HCT116 (cell line): ENCODE measurements at regions not wholly inside any gene's neighbourhood (a gene's known extent, or its start where the extent isn't known, plus 50 kb on each side); places are given as distances from the start of the nearest gene placed in this dataset.

Experiments
- ATAC-seq: fragments of 200-7000 bp; cut with Tn5 transposase; 2 replicates; pipeline ENCODE4 v1.9.1; 2020; ENCODE audit warnings: mild to moderate bottlenecking, moderate library complexity
- BruUV-seq: library from RNA; stranded (reverse); fragments of 400-500 nt; replicated peaks from 2 replicates; lab custom pipeline; 2021; lab: Mats Ljungman, UMichigan
- CTCF ChIA-PET: fragments of 300-600 bp; sonication (Branson Sonifier 250); formaldehyde crosslinking; loops from one replicate; lab custom pipeline; 2021; ENCODE audit warnings: antibody characterized with exemption; lab: Charles Lee
- POLR2A ChIA-PET: fragments of 300-600, 350-600 bp; sonication (Branson Sonifier 250); formaldehyde crosslinking; loops from one replicate; lab custom pipeline; 2021; ENCODE audit warnings: antibody characterized with exemption; lab: Charles Lee
- RAD21 ChIA-PET, 2 experiments: fragments of 300-600 bp; sonication (Branson Sonifier 250); formaldehyde crosslinking; loops; one replicate each; lab custom pipeline; 2023; ENCODE audit warnings: low total read pairs in 2 of 2; ENCODE audit not compliant: uncharacterized antibody in 2 of 2, unreplicated experiment in 2 of 2, low non-redundant PET in 1 of 2; lab: Charles Lee
- DNase-seq: peaks from one replicate; pipeline ENCODE4 v3.0.0-alpha.2; 2010; ENCODE audit warnings: low read depth, low spot score
- H2AFZ ChIP-seq: fragments of 200-600 bp; shearing (Covaris generic), sonication (generic); 2 replicates; pipeline ENCODE4 v1.6.1; 2017; ENCODE audit warnings: low read depth, mixed run types, mixed read lengths, antibody characterized with exemption, low read length; ENCODE audit not compliant: poor library complexity, severe bottlenecking
- H3K27ac ChIP-seq: 2 replicates; pipeline ENCODE4 v1.5.1; 2012; ENCODE audit warnings: low read depth, low read length
- H3K27me3 ChIP-seq: fragments of 200-600 bp; sonication (generic); 2 replicates; pipeline ENCODE4 v1.6.1; 2016; ENCODE audit warnings: mixed run types, low read length, mixed read lengths; ENCODE audit not compliant: insufficient read depth
- H3K36me3 ChIP-seq, 2 experiments: fragments of 200-500 bp in 1 of 2; fragments of 200-600 bp in 1 of 2; sonication (Bioruptor generic) in 1 of 2; sonication (generic) in 1 of 2; 2 replicates each; pipeline versions ENCODE4 v1.5.1 to v1.6.1; 2014 to 2016; ENCODE audit warnings: low read length in 2 of 2, inconsistent platforms in 1 of 2, mixed read lengths in 1 of 2, mixed run types in 1 of 2; ENCODE audit not compliant: insufficient read depth in 2 of 2, control insufficient read depth in 1 of 2
- H3K4me1 ChIP-seq, 2 experiments: fragments of 200-600 bp in 1 of 2; sonication (generic) in 1 of 2; 2 replicates each; pipeline versions ENCODE4 v1.5.1 to v1.6.1; 2012 to 2017; ENCODE audit warnings: low read length in 2 of 2, inconsistent platforms in 1 of 2, mild to moderate bottlenecking in 1 of 2, mixed read lengths in 1 of 2, mixed run types in 1 of 2, moderate library complexity in 1 of 2; ENCODE audit not compliant: insufficient read depth in 2 of 2, control insufficient read depth in 1 of 2
- H3K4me2 ChIP-seq: fragments of 200-600 bp; sonication (generic); 2 replicates; pipeline ENCODE4 v1.6.1; 2017; ENCODE audit warnings: mixed run types, low read length, mixed read lengths
- H3K4me3 ChIP-seq, 2 experiments: fragments of 200-600 bp in 1 of 2; sonication (generic) in 1 of 2; replicated peaks in 1 of 2; 2 replicates each; pipeline ENCODE4 v1.5.1; 2011 to 2016; ENCODE audit warnings: low read length in 2 of 2, control low read depth in 1 of 2, low read depth in 1 of 2, mild to moderate bottlenecking in 1 of 2, mixed read lengths in 1 of 2, mixed run types in 1 of 2
- H3K79me2 ChIP-seq: fragments of 200-600 bp; sonication (generic); 2 replicates; pipeline ENCODE4 v1.6.1; 2017; ENCODE audit warnings: mild to moderate bottlenecking, mixed run types, low read length, moderate library complexity, mixed read lengths; ENCODE audit not compliant: insufficient read depth
- H3K9ac ChIP-seq: fragments of 200-600 bp; sonication (generic); 2 replicates; pipeline ENCODE4 v1.6.1; 2016; ENCODE audit warnings: low read length, mixed read lengths
- H3K9me2 ChIP-seq: fragments of 200-600 bp; sonication (generic), shearing (Covaris generic); 2 replicates; pipeline ENCODE4 v1.6.1; 2017; ENCODE audit warnings: mixed run types, mild to moderate bottlenecking, moderate library complexity; ENCODE audit not compliant: insufficient read depth
- H3K9me3 ChIP-seq, 2 experiments: fragments of 200-500 bp in 1 of 2; fragments of 200-600 bp in 1 of 2; sonication (Bioruptor generic) in 1 of 2; sonication (generic) in 1 of 2; 2 replicates each; pipeline ENCODE4 v1.6.1; 2014 to 2017; ENCODE audit warnings: low read length in 2 of 2, mixed read lengths in 2 of 2, inconsistent platforms in 1 of 2, low read depth in 1 of 2, mild to moderate bottlenecking in 1 of 2, mixed run types in 1 of 2, moderate library complexity in 1 of 2; ENCODE audit not compliant: control insufficient read depth in 1 of 2, insufficient read depth in 1 of 2
- H4K20me1 ChIP-seq: fragments of 200-600 bp; sonication (generic), shearing (Covaris generic); 2 replicates; pipeline ENCODE4 v1.6.1; 2017; ENCODE audit warnings: mixed run types, mild to moderate bottlenecking, moderate library complexity; ENCODE audit not compliant: insufficient read depth
- CBX3 ChIP-seq: IDR thresholded peaks from 2 replicates; pipeline ENCODE4 v1.6.1; 2012; ENCODE audit warnings: low read depth
- CEBPB ChIP-seq: IDR thresholded peaks from 2 replicates; pipeline ENCODE4 v1.6.1; 2012; ENCODE audit warnings: low read depth
- ELF1 ChIP-seq: IDR thresholded peaks from 2 replicates; pipeline ENCODE4 v1.6.1; 2012; ENCODE audit warnings: low read depth, borderline replicate concordance
- EZH2 ChIP-seq: fragments of 200-600 bp; sonication (generic); IDR thresholded peaks from 2 replicates; pipeline ENCODE4 v1.6.1; 2017; ENCODE audit warnings: antibody characterized with exemption, mixed run types
- EZH2phosphoT487 ChIP-seq: fragments of 200-600 bp; IDR thresholded peaks from 2 replicates; pipeline ENCODE4 v1.6.1; 2018; ENCODE audit warnings: antibody characterized with exemption, borderline replicate concordance
- FOSL1 ChIP-seq: IDR thresholded peaks from 2 replicates; pipeline ENCODE4 v1.6.1; 2012; ENCODE audit warnings: low read depth
- JUND ChIP-seq: IDR thresholded peaks from 2 replicates; pipeline ENCODE4 v1.6.1; 2012
- POLR2A ChIP-seq: IDR thresholded peaks from 2 replicates; pipeline ENCODE4 v1.7.0; 2011; ENCODE audit warnings: borderline replicate concordance; ENCODE audit not compliant: insufficient read depth, insufficient read length; ENCODE audit errors: extremely low read depth
- POLR2AphosphoS5 ChIP-seq: IDR thresholded peaks from 2 replicates; pipeline ENCODE4 v1.6.1; 2011; ENCODE audit warnings: mild to moderate bottlenecking, low read depth, low read length, moderate library complexity
- RAD21 ChIP-seq: IDR thresholded peaks from 2 replicates; pipeline ENCODE4 v1.6.1; 2012; ENCODE audit warnings: low read depth, mild to moderate bottlenecking
- SIN3A ChIP-seq: IDR thresholded peaks from 2 replicates; pipeline ENCODE4 v1.6.1; 2012; ENCODE audit warnings: low read depth
- SP1 ChIP-seq: IDR thresholded peaks from 2 replicates; pipeline ENCODE4 v1.6.1; 2012; ENCODE audit warnings: low read depth
- SRF ChIP-seq: IDR thresholded peaks from 2 replicates; pipeline ENCODE4 v1.6.1; 2012; ENCODE audit warnings: low read depth
- TCF7L2 ChIP-seq: IDR thresholded peaks from 2 replicates; pipeline ENCODE4 v1.7.0; 2011; ENCODE audit warnings: borderline replicate concordance, inconsistent platforms; ENCODE audit not compliant: insufficient read depth, insufficient read length; ENCODE audit errors: extremely low read depth
- ZFX ChIP-seq: fragments of 450-650 bp; IDR thresholded peaks from 2 replicates; pipeline ENCODE4 v1.6.1; 2017
- intact Hi-C: fragments of 100-400 bp; cut with micrococcal nuclease; formaldehyde crosslinking; loops from 2 replicates; pipeline ENCODE4 v1.10.0; 2022
- TF ChIP-seq, protein P1 (sequence below): IDR thresholded peaks from 2 replicates; pipeline ENCODE4 v1.6.1; 2011; ENCODE audit warnings: mild to moderate bottlenecking, low read length, moderate library complexity; ENCODE audit not compliant: insufficient replicate concordance; ENCODE audit errors: extremely low read depth
- TF ChIP-seq, protein P2 (sequence below), 3 experiments: fragments of 200-600 bp in 1 of 3; sonication (generic) in 1 of 3; IDR thresholded peaks in 2 of 3; conservative IDR thresholded peaks in 1 of 3; 2 replicates each; pipeline ENCODE4 v1.5.1; 2012 to 2017; ENCODE audit warnings: low read depth in 2 of 3, low read length in 2 of 3, antibody characterized with exemption in 1 of 3, borderline replicate concordance in 1 of 3, control low read depth in 1 of 3, mild to moderate bottlenecking in 1 of 3, mixed read lengths in 1 of 3, mixed run types in 1 of 3, moderate library complexity in 1 of 3; ENCODE audit not compliant: insufficient read depth in 1 of 3
- TF ChIP-seq, protein P3 (sequence below): IDR thresholded peaks from 2 replicates; pipeline ENCODE4 v1.6.1; 2012
- TF ChIP-seq, protein P4 (sequence below): IDR thresholded peaks from 2 replicates; pipeline ENCODE4 v1.6.1; 2012

DNA sequence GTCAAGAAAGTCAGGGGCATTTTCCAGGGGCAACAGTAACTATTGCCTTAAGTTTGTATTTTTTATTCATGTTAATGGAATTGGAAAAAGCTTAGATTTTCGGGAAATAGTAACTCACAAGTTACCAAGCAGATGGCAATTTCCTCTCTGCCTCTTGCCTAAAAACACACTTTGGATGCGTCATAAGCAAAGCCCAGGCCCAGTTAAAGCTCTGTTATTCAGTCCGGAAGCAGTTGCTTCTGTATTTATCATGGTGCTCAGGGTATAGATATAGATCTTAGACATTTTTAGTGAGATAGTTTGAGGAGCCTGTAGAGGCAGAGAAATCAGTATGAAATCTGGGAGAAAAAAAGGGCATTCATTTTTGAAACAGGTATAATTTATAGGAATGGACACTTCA, 260.3 kb upstream of the TNC start:
- Histone ChIP-seq H3K36me3 (no peaks in the 10 kb centered on the region), H3K27me3 (no peaks in the 10 kb centered on the region), H4K20me1 (no peaks in the 10 kb centered on the region), H3K9me2 (no peaks in the 10 kb centered on the region), H3K4me3 (no peak overlapping the region), H3K9ac (no peak overlapping the region), H3K4me1 (peaks cover 12 to 13% of the 10 kb centered on the region in 2 experiments), H3K4me2 (no peak overlapping the region), H3K79me2 (no peaks in the 10 kb centered on the region), H3K9me3 (no peaks in the 10 kb centered on the region), H3K27ac (no peak overlapping the region), H2AFZ (no peak overlapping the region)
- TF ChIP-seq RAD21 (no peak), SRF (no peak), ELF1 (no peak), POLR2A (no peak), CEBPB (no peak), POLR2AphosphoS5 (no peak), EZH2phosphoT487 (no peak), CBX3 (no peak), TCF7L2 (no peak), SIN3A (no peak), SP1 (no peak), EZH2 (no peak), ZFX (no peak), JUND (no peak), FOSL1 (no peak)
- TF ChIP-seq, protein P1, sequence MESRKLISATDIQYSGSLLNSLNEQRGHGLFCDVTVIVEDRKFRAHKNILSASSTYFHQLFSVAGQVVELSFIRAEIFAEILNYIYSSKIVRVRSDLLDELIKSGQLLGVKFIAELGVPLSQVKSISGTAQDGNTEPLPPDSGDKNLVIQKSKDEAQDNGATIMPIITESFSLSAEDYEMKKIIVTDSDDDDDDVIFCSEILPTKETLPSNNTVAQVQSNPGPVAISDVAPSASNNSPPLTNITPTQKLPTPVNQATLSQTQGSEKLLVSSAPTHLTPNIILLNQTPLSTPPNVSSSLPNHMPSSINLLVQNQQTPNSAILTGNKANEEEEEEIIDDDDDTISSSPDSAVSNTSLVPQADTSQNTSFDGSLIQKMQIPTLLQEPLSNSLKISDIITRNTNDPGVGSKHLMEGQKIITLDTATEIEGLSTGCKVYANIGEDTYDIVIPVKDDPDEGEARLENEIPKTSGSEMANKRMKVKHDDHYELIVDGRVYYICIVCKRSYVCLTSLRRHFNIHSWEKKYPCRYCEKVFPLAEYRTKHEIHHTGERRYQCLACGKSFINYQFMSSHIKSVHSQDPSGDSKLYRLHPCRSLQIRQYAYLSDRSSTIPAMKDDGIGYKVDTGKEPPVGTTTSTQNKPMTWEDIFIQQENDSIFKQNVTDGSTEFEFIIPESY: no peak
- TF ChIP-seq, protein P2, sequence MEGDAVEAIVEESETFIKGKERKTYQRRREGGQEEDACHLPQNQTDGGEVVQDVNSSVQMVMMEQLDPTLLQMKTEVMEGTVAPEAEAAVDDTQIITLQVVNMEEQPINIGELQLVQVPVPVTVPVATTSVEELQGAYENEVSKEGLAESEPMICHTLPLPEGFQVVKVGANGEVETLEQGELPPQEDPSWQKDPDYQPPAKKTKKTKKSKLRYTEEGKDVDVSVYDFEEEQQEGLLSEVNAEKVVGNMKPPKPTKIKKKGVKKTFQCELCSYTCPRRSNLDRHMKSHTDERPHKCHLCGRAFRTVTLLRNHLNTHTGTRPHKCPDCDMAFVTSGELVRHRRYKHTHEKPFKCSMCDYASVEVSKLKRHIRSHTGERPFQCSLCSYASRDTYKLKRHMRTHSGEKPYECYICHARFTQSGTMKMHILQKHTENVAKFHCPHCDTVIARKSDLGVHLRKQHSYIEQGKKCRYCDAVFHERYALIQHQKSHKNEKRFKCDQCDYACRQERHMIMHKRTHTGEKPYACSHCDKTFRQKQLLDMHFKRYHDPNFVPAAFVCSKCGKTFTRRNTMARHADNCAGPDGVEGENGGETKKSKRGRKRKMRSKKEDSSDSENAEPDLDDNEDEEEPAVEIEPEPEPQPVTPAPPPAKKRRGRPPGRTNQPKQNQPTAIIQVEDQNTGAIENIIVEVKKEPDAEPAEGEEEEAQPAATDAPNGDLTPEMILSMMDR (IDR thresholded peaks at IDR 0.05 in 2 of 3, conservative IDR thresholded peaks at IDR 0.05 in 1 of 3; ENCODE audit: borderline replicate concordance in 1 of 3, insufficient read depth in 1 of 3, low read depth in 2 of 3, low read length in 2 of 3): no peak
- TF ChIP-seq, protein P3, sequence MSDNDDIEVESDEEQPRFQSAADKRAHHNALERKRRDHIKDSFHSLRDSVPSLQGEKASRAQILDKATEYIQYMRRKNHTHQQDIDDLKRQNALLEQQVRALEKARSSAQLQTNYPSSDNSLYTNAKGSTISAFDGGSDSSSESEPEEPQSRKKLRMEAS: no peak
- TF ChIP-seq, protein P4, sequence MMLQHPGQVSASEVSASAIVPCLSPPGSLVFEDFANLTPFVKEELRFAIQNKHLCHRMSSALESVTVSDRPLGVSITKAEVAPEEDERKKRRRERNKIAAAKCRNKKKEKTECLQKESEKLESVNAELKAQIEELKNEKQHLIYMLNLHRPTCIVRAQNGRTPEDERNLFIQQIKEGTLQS: no peak
- ATAC-seq (no peak), DNase-seq (no peak)
- ChIA-PET POLR2A (no interaction called here), CTCF (no interaction called here), RAD21 (no interaction called here)
- no TSS peak for BruUV-seq
- intact Hi-C loops: no loop called here
